ENCODE measurements at regions not wholly inside any gene's neighbourhood (a gene's known extent, or its start where the extent isn't known, plus 50 kb on each side); places are given as distances from the start of the nearest gene placed in this dataset.

GRCh38 chr6:139448998-139449610 lies 74.7 kb upstream of the CITED2 start (continued):
- TF ChIP-seq BCLAF1 (IDR thresholded peaks at IDR 0.05; ENCODE audit: borderline replicate concordance in 1 of 2, control insufficient read depth in 1 of 2, low read depth in 2 of 2, low read length in 1 of 2) (no peak), MTA1 (IDR thresholded peaks at IDR 0.05; ENCODE audit: borderline replicate concordance) (no peak; the same call in 1 of the 2 replicates), L3MBTL2 (IDR thresholded peaks at IDR 0.05) (peak; percentile 61), E2F4 (CRISPR knock-in tag; IDR thresholded peaks at IDR 0.05; ENCODE audit: low read depth) (no peak), SREBF2 (CRISPR knock-in tag; IDR thresholded peaks at IDR 0.05) (no peak), ZNF239 (CRISPR knock-in tag; IDR thresholded peaks at IDR 0.05) (peak; percentile 5; the same call in 1 of the 2 replicates), ELF1 (tag; IDR thresholded peaks at IDR 0.05) (0 out of 2 replicates have a peak, but pooled peaks have one; percentile 33), ZNF699 (CRISPR knock-in tag; IDR thresholded peaks at IDR 0.05; ENCODE audit: insufficient replicate concordance) (no peak), GTF2B (IDR thresholded peaks at IDR 0.05; ENCODE audit: extremely low read depth, insufficient read length) (no peak), ZC3H4 (CRISPR knock-in tag; IDR thresholded peaks at IDR 0.05; ENCODE audit: borderline replicate concordance) (no peak), ZNF124 (CRISPR knock-in tag; IDR thresholded peaks at IDR 0.05) (no peak), SMARCA4 (IDR thresholded peaks at IDR 0.05) (no peak), PYGO2 (tag; IDR thresholded peaks at IDR 0.05) (no peak), EZH2 (IDR thresholded peaks at IDR 0.05; ENCODE audit: borderline replicate concordance, low read depth, low read length) (no peak), PHF21A (IDR thresholded peaks at IDR 0.05; ENCODE audit: borderline replicate concordance, low read depth) (no peak), CHD4 (IDR thresholded peaks at IDR 0.05; ENCODE audit: insufficient read depth, insufficient replicate concordance, low read depth, low read length, poor library complexity, severe bottlenecking) (peak; percentile 27), ARID1B (IDR thresholded peaks at IDR 0.05) (no peak)
- TF ChIP-seq, protein P1, sequence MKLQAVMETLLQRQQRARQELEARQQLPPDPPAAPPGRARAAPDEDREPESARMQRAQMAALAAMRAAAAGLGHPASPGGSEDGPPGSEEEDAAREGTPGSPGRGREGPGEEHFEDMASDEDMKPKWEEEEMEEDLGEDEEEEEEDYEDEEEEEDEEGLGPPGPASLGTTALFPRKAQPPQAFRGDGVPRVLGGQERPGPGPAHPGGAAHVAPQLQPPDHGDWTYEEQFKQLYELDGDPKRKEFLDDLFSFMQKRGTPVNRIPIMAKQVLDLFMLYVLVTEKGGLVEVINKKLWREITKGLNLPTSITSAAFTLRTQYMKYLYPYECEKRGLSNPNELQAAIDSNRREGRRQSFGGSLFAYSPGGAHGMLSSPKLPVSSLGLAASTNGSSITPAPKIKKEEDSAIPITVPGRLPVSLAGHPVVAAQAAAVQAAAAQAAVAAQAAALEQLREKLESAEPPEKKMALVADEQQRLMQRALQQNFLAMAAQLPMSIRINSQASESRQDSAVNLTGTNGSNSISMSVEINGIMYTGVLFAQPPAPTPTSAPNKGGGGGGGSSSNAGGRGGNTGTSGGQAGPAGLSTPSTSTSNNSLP (IDR thresholded peaks at IDR 0.05; ENCODE audit: borderline replicate concordance, low read depth, low read length) = no peak
- TF ChIP-seq, protein P2, sequence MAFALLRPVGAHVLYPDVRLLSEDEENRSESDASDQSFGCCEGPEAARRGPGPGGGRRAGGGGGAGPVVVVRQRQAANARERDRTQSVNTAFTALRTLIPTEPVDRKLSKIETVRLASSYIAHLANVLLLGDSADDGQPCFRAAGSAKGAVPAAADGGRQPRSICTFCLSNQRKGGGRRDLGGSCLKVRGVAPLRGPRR (CRISPR knock-in tag; IDR thresholded peaks at IDR 0.05) = no peak
- TF ChIP-seq, protein P3, sequence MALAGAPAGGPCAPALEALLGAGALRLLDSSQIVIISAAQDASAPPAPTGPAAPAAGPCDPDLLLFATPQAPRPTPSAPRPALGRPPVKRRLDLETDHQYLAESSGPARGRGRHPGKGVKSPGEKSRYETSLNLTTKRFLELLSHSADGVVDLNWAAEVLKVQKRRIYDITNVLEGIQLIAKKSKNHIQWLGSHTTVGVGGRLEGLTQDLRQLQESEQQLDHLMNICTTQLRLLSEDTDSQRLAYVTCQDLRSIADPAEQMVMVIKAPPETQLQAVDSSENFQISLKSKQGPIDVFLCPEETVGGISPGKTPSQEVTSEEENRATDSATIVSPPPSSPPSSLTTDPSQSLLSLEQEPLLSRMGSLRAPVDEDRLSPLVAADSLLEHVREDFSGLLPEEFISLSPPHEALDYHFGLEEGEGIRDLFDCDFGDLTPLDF (CRISPR knock-in tag; IDR thresholded peaks at IDR 0.05) = no peak

Measured in K562 (cell line).